Upper lobe of left lung (tissue), 6 donors: ENCODE measurements at regions not wholly inside any gene's neighbourhood (a gene's known extent, or its start where the extent isn't known, plus 50 kb on each side); places are given as distances from the start of the nearest gene placed in this dataset.

Experiments
- ATAC-seq, 2 donors: fragments of 200-7000 bp; cut with Tn5 transposase; one replicate each; pipeline ENCODE4 v1.9.1; 2022; ENCODE audit warnings: mild to moderate bottlenecking in 2 of 2, moderate library complexity in 2 of 2; ENCODE audit not compliant: low FRiP score in 2 of 2
- DNase-seq, 2 donors: peaks; one replicate each; pipeline ENCODE4 v3.0.0-alpha.2; 2019 to 2020
- H3K27ac ChIP-seq, 4 donors: fragments of 200-600 bp; sonication (generic); one replicate each; pipeline ENCODE4 v1.5.1; 2016 to 2019
- H3K27me3 ChIP-seq, 4 donors: fragments of 200-600 bp; sonication (generic); one replicate each; pipeline ENCODE4 v1.5.1; 2017 to 2019
- H3K36me3 ChIP-seq, 4 donors: fragments of 200-600 bp; sonication (generic); one replicate each; pipeline ENCODE4 v1.5.1; 2016 to 2019
- H3K4me1 ChIP-seq, 4 donors: fragments of 200-600 bp; sonication (generic); one replicate each; pipeline ENCODE4 v1.5.1; 2018 to 2019
- H3K4me3 ChIP-seq, 4 donors: fragments of 200-600 bp; sonication (generic); one replicate each; pipeline ENCODE4 v1.5.1; 2017 to 2019; ENCODE audit warnings: mild to moderate bottlenecking in 2 of 4, moderate library complexity in 1 of 4
- H3K9me3 ChIP-seq, 4 donors: fragments of 200-600 bp; sonication (generic); one replicate each; pipeline ENCODE4 v1.5.1; 2018 to 2019
- EP300 ChIP-seq, 4 donors: sonication (generic); formaldehyde crosslinking; IDR thresholded peaks; one replicate each; pipeline ENCODE4 v1.5.1; 2017; ENCODE audit warnings: antibody characterized with exemption in 4 of 4, control low read depth in 2 of 4
- POLR2A ChIP-seq, 4 donors: fragments of 450-650 bp; IDR thresholded peaks; one replicate each; pipeline ENCODE4 v1.5.1; 2016 to 2017; ENCODE audit warnings: antibody characterized with exemption in 4 of 4, mild to moderate bottlenecking in 2 of 4
- POLR2AphosphoS5 ChIP-seq, 2 donors: sonication (generic); formaldehyde crosslinking; IDR thresholded peaks; one replicate each; pipeline ENCODE4 v1.5.1; 2017; ENCODE audit warnings: antibody characterized with exemption in 2 of 2
- WGBS, 2 donors: methylation state at CpG; one replicate each; pipeline ENCODE4 v1.1.5; 2017 to 2018; 5-methylcytosine and 5-hydroxymethylcytosine counted together
- TF ChIP-seq, protein P1 (sequence below), 6 experiments: fragments of 450-650 bp in 4 of 6; fragments of 200-600 bp in 2 of 6; sonication (generic) in 2 of 6; IDR thresholded peaks; one replicate each; pipeline ENCODE4 v1.5.1; 2016 to 2019; ENCODE audit warnings: antibody characterized with exemption in 6 of 6
- donor health status: DM: no; HTN: no; CAD: no; lungs with moderate emphysema.
- donor health status: DM: no; HTN: yes; CAD: no; lungs with severe emphysema.

DNA sequence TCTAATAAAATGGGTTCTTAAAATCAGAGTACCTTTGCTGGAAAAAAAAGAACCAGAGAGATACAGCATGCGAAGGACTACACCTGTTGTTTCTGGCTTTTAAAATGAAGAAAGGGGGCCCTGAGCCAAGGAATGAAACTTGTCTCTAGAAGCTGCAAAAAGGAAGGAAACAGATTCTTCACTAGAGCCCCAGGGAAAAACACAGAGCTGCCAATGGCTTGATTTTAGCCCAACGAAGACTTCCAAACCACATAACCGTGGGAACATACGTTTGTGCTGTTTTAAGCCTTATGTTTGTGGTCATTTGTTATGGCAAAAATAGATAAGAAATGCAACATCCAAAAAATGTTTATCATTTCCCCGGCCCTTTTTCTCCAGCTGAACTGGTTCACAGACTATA is 780.0 kb downstream of the SORCS1 start:
- no peaks in the 10 kb centered on the region for H3K9me3 ChIP-seq
- WGBS, 2 donors: 63 to 70% methylated on average over 5 of the region's 5 CpGs
- DNase-seq (no peak), ATAC-seq (no peak)
- no peaks in the 10 kb centered on the region for H3K4me1 ChIP-seq
- TF ChIP-seq POLR2AphosphoS5 (IDR thresholded peaks at IDR 0.05): no peak
- TF ChIP-seq, protein P1, sequence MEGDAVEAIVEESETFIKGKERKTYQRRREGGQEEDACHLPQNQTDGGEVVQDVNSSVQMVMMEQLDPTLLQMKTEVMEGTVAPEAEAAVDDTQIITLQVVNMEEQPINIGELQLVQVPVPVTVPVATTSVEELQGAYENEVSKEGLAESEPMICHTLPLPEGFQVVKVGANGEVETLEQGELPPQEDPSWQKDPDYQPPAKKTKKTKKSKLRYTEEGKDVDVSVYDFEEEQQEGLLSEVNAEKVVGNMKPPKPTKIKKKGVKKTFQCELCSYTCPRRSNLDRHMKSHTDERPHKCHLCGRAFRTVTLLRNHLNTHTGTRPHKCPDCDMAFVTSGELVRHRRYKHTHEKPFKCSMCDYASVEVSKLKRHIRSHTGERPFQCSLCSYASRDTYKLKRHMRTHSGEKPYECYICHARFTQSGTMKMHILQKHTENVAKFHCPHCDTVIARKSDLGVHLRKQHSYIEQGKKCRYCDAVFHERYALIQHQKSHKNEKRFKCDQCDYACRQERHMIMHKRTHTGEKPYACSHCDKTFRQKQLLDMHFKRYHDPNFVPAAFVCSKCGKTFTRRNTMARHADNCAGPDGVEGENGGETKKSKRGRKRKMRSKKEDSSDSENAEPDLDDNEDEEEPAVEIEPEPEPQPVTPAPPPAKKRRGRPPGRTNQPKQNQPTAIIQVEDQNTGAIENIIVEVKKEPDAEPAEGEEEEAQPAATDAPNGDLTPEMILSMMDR (IDR thresholded peaks at IDR 0.05): no peak
- TF ChIP-seq EP300 (IDR thresholded peaks at IDR 0.05): no peak
- TF ChIP-seq POLR2A (IDR thresholded peaks at IDR 0.05): no peak
- H3K4me3 ChIP-seq: no peak overlapping the region
- no peak overlapping the region for H3K27ac ChIP-seq
- H3K27me3 ChIP-seq: no peaks in the 10 kb centered on the region
- H3K36me3 ChIP-seq: no peaks in the 10 kb centered on the region

DNA sequence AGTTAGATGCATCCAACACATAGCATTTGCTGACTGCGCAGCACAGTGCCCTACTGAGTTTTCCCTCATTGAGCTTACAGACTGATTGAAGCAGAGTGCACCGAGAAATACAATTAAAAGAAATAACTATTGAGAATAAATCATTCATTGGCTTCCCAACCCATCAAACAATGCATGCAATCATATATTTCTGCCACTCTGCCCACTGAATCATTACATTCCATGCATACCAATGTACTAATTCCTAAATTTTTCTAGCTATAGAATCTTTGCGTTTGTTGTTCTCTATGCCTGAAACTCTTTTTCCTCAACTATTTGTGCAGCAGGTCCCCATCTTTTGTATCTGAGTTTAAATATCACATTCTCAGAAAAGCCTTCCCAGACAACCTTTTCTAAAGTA is 783.8 kb downstream of the SORCS1 start:
- no peak for TF ChIP-seq POLR2A (IDR thresholded peaks at IDR 0.05)
- TF ChIP-seq POLR2AphosphoS5 (IDR thresholded peaks at IDR 0.05): no peak
- TF ChIP-seq, protein P1 (IDR thresholded peaks at IDR 0.05): no peak
- TF ChIP-seq EP300 (IDR thresholded peaks at IDR 0.05): no peak
- DNase-seq (no peak), ATAC-seq (no peak)
- Histone ChIP-seq H3K36me3 (no peaks in the 10 kb centered on the region), H3K4me1 (no peaks in the 10 kb centered on the region), H3K4me3 (no peak overlapping the region), H3K9me3 (peaks cover 0 to 3% (median 0%) of the 10 kb centered on the region in 4 donors), H3K27ac (no peak overlapping the region), H3K27me3 (no peaks in the 10 kb centered on the region)
- 90 to 95% methylated on average over 3 of the region's 3 CpGs for WGBS, 2 donors

DNA sequence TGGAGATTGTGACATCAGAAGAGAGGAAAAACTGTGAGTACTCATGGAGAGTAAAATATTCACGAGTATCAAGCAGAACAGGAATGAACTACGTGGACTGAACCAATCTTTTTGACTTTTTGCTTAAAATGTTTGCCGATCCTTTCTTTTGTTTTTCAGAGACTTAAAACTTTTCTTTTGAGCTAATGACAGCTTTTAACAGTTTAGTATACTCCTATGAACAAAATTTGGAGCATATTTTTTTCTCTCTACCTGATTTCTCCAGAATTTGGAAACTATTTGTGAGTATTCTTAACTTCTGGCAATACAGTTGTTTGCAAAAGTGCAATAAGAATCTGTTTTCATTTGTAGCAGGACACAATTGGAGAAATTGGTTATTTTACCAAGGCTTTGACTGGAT is 786.3 kb downstream of the SORCS1 start:
- DNase-seq (no peak), ATAC-seq (no peak)
- TF ChIP-seq POLR2AphosphoS5 (IDR thresholded peaks at IDR 0.05) (no peak), POLR2A (IDR thresholded peaks at IDR 0.05) (no peak)
- TF ChIP-seq, protein P1 (IDR thresholded peaks at IDR 0.05): no peak
- Histone ChIP-seq H3K36me3 (no peaks in the 10 kb centered on the region), H3K9me3 (peaks cover 0 to 3% (median 0%) of the 10 kb centered on the region in 4 donors), H3K27me3 (no peaks in the 10 kb centered on the region), H3K27ac (no peak overlapping the region), H3K4me3 (no peak overlapping the region), H3K4me1 (no peaks in the 10 kb centered on the region)
- WGBS, 2 donors: 72 to 79% methylated on average over 3 of the region's 3 CpGs

DNA sequence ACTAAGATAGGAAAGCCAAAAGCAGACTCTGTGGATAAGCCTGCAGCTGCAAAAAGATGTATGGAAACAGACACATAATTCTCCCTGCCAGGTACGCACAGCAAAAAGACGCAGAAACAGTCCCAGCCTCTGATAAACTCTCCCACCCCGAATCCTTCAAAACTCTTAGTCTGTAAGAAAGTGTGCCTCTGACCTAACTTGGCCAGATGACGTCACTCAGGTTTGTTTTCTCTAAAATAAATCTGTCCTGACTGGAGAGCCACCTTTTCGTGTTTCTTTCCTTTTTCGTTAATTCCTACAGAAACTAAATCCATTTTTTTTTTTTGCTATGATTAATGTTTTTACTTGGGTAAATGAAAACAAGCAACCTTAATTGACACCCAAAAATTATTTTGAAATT is 793.8 kb downstream of the SORCS1 start:
- DNase-seq: no peak
- H3K27me3 ChIP-seq: no peaks in the 10 kb centered on the region
- H3K36me3 ChIP-seq: no peaks in the 10 kb centered on the region
- no peak for ATAC-seq
- H3K4me1 ChIP-seq: no peaks in the 10 kb centered on the region
- WGBS, 2 donors: 80 to 84% methylated on average over 6 of the region's 6 CpGs
- no peak overlapping the region for H3K27ac ChIP-seq
- H3K4me3 ChIP-seq: no peak overlapping the region
- TF ChIP-seq EP300 (IDR thresholded peaks at IDR 0.05): no peak
- TF ChIP-seq, protein P1 (IDR thresholded peaks at IDR 0.05): no peak
- no peak for TF ChIP-seq POLR2A (IDR thresholded peaks at IDR 0.05)
- TF ChIP-seq POLR2AphosphoS5 (IDR thresholded peaks at IDR 0.05): no peak
- no peaks in the 10 kb centered on the region for H3K9me3 ChIP-seq

DNA sequence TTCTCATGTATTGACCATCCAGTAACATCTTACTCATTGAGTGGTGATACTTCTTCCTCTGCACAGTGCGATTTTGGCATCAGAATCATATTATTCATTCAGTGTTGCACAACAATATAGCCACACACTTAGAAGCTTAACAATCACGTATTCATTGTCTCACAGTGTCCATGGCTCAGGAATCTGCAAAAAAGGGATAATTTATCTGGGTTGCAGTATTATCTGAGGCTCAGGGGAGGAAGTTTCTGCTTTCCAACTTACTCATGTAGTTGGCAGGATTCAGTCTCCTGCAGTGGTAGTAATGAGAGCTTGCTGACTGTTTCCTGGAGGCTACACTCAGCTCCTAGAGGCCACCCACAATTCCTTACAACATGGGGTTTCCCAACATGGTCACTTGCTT is 803.6 kb downstream of the SORCS1 start:
- Histone ChIP-seq H3K9me3 (no peaks in the 10 kb centered on the region), H3K27ac (no peak overlapping the region), H3K27me3 (no peaks in the 10 kb centered on the region), H3K4me1 (no peaks in the 10 kb centered on the region), H3K4me3 (no peak overlapping the region), H3K36me3 (no peaks in the 10 kb centered on the region)
- 52 to 69% methylated on average over 2 of the region's 2 CpGs for WGBS, 2 donors
- DNase-seq: no peak
- TF ChIP-seq POLR2A (IDR thresholded peaks at IDR 0.05) (no peak), EP300 (IDR thresholded peaks at IDR 0.05) (no peak), POLR2AphosphoS5 (IDR thresholded peaks at IDR 0.05) (no peak)
- TF ChIP-seq, protein P1 (IDR thresholded peaks at IDR 0.05): no peak
- peak in 1 of 2 donors; percentile 23 for ATAC-seq
